ENCODE measurements at regions not wholly inside any gene's neighbourhood (a gene's known extent, or its start where the extent isn't known, plus 50 kb on each side); places are given as distances from the start of the nearest gene placed in this dataset.

GRCh38 chr1:30508175-30508448 is 215.3 kb downstream of the MATN1 start:
- no peak for TF ChIP-seq CTCF (IDR thresholded peaks at IDR 0.05; ENCODE audit: low read depth, low read length)
- no peak for TF ChIP-seq POLR2A (IDR thresholded peaks at IDR 0.05; ENCODE audit: extremely low read depth, insufficient read length)
- TF ChIP-seq MYC (IDR thresholded peaks at IDR 0.05; ENCODE audit: low read depth, low read length) = no peak

Measured in NB4 (cell line).